Upper lobe of left lung (tissue), 6 donors: ENCODE measurements at regions not wholly inside any gene's neighbourhood (a gene's known extent, or its start where the extent isn't known, plus 50 kb on each side); places are given as distances from the start of the nearest gene placed in this dataset.

Experiments
- ATAC-seq, 2 donors: fragments of 200-7000 bp; cut with Tn5 transposase; one replicate each; pipeline ENCODE4 v1.9.1; 2022; ENCODE audit warnings: mild to moderate bottlenecking in 2 of 2, moderate library complexity in 2 of 2; ENCODE audit not compliant: low FRiP score in 2 of 2
- DNase-seq, 2 donors: peaks; one replicate each; pipeline ENCODE4 v3.0.0-alpha.2; 2019 to 2020
- H3K27ac ChIP-seq, 4 donors: fragments of 200-600 bp; sonication (generic); one replicate each; pipeline ENCODE4 v1.5.1; 2016 to 2019
- H3K27me3 ChIP-seq, 4 donors: fragments of 200-600 bp; sonication (generic); one replicate each; pipeline ENCODE4 v1.5.1; 2017 to 2019
- H3K36me3 ChIP-seq, 4 donors: fragments of 200-600 bp; sonication (generic); one replicate each; pipeline ENCODE4 v1.5.1; 2016 to 2019
- H3K4me1 ChIP-seq, 4 donors: fragments of 200-600 bp; sonication (generic); one replicate each; pipeline ENCODE4 v1.5.1; 2018 to 2019
- H3K4me3 ChIP-seq, 4 donors: fragments of 200-600 bp; sonication (generic); one replicate each; pipeline ENCODE4 v1.5.1; 2017 to 2019; ENCODE audit warnings: mild to moderate bottlenecking in 2 of 4, moderate library complexity in 1 of 4
- H3K9me3 ChIP-seq, 4 donors: fragments of 200-600 bp; sonication (generic); one replicate each; pipeline ENCODE4 v1.5.1; 2018 to 2019
- EP300 ChIP-seq, 4 donors: sonication (generic); formaldehyde crosslinking; IDR thresholded peaks; one replicate each; pipeline ENCODE4 v1.5.1; 2017; ENCODE audit warnings: antibody characterized with exemption in 4 of 4, control low read depth in 2 of 4
- POLR2A ChIP-seq, 4 donors: fragments of 450-650 bp; IDR thresholded peaks; one replicate each; pipeline ENCODE4 v1.5.1; 2016 to 2017; ENCODE audit warnings: antibody characterized with exemption in 4 of 4, mild to moderate bottlenecking in 2 of 4
- POLR2AphosphoS5 ChIP-seq, 2 donors: sonication (generic); formaldehyde crosslinking; IDR thresholded peaks; one replicate each; pipeline ENCODE4 v1.5.1; 2017; ENCODE audit warnings: antibody characterized with exemption in 2 of 2
- WGBS, 2 donors: methylation state at CpG; one replicate each; pipeline ENCODE4 v1.1.5; 2017 to 2018; 5-methylcytosine and 5-hydroxymethylcytosine counted together
- TF ChIP-seq, protein P1 (sequence below), 6 experiments: fragments of 450-650 bp in 4 of 6; fragments of 200-600 bp in 2 of 6; sonication (generic) in 2 of 6; IDR thresholded peaks; one replicate each; pipeline ENCODE4 v1.5.1; 2016 to 2019; ENCODE audit warnings: antibody characterized with exemption in 6 of 6
- donor health status: DM: no; HTN: no; CAD: no; lungs with moderate emphysema.
- donor health status: DM: no; HTN: yes; CAD: no; lungs with severe emphysema.

DNA sequence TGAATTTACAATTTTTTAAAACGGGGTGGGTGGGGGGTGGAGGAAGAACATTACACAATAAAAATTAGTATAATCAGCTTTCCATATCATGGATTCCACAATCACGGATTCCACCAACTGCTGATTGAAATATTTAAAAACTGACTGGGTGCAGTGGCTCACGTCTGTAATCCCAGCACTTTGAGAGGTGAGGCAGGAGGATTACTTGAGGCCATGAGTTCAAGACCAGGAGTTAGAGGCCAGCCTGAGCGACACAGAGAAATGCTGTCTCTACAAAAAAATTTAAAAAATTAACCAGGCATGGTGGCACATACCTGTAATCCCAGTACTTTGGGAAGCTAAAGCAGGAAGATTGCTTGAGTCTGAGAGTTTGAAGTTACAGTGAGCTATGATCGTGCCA is 254.7 kb downstream of the ATG4C start:
- TF ChIP-seq, protein P1, sequence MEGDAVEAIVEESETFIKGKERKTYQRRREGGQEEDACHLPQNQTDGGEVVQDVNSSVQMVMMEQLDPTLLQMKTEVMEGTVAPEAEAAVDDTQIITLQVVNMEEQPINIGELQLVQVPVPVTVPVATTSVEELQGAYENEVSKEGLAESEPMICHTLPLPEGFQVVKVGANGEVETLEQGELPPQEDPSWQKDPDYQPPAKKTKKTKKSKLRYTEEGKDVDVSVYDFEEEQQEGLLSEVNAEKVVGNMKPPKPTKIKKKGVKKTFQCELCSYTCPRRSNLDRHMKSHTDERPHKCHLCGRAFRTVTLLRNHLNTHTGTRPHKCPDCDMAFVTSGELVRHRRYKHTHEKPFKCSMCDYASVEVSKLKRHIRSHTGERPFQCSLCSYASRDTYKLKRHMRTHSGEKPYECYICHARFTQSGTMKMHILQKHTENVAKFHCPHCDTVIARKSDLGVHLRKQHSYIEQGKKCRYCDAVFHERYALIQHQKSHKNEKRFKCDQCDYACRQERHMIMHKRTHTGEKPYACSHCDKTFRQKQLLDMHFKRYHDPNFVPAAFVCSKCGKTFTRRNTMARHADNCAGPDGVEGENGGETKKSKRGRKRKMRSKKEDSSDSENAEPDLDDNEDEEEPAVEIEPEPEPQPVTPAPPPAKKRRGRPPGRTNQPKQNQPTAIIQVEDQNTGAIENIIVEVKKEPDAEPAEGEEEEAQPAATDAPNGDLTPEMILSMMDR (IDR thresholded peaks at IDR 0.05), result no peak
- TF ChIP-seq EP300 (IDR thresholded peaks at IDR 0.05) (no peak), POLR2AphosphoS5 (IDR thresholded peaks at IDR 0.05) (no peak), POLR2A (IDR thresholded peaks at IDR 0.05) (no peak)
- no peaks in the 10 kb centered on the region for H3K27me3 ChIP-seq
- H3K27ac ChIP-seq, result no peak overlapping the region
- no peaks in the 10 kb centered on the region for H3K4me1 ChIP-seq
- DNase-seq (no peak), ATAC-seq (no peak)
- no peaks in the 10 kb centered on the region for H3K9me3 ChIP-seq
- H3K4me3 ChIP-seq, result no peak overlapping the region
- no peaks in the 10 kb centered on the region for H3K36me3 ChIP-seq
- WGBS, 2 donors, result 81 to 90% methylated on average over 5 of the region's 5 CpGs

DNA sequence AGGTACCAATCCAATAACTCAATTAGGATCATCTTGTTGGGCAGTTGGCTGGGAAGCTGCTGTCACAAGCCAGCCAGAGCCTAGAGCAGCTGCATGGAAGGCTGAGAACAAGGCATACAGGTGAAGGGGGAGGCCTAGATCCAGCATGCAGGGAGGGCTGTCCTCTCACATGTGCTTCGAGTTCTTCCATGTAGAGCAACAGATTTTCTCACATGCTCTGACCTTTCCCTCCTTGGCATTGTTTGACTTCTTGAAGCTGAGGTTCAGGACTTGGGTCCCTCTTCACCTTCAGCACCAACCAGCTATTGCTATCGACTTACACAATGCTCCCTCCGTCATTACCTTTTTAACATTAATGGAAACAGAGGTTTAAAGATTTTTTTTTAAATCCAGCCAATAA is 257.7 kb downstream of the ATG4C start:
- no peaks in the 10 kb centered on the region for H3K27me3 ChIP-seq
- ATAC-seq, result no peak
- 64 to 85% methylated on average over 3 of the region's 3 CpGs for WGBS, 2 donors

DNA sequence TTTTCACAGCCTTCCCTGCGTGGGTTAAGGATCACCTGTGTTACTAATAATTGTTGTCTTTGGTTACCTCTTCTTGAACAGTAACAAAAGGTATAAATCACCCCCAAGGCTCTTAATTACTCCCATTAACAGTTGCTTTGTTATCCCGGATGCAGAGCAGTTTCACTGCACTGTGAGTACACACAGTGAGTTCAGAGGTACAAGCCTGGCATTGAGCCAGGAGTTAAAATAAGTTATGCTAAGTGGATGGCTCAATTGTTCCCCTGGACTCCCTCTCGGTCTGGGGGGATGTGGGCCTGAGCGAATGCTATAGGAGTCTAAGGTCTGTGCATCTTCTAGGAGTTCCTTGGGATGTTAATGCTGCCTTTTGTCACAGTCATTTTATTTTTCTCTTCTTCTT is 258.3 kb downstream of the ATG4C start:
- DNase-seq (no peak), ATAC-seq (no peak)
- Histone ChIP-seq H3K27ac (no peak overlapping the region), H3K4me3 (no peak overlapping the region), H3K36me3 (no peaks in the 10 kb centered on the region), H3K9me3 (no peaks in the 10 kb centered on the region), H3K4me1 (no peaks in the 10 kb centered on the region), H3K27me3 (no peaks in the 10 kb centered on the region)
- no peak for TF ChIP-seq POLR2AphosphoS5 (IDR thresholded peaks at IDR 0.05)
- no peak for TF ChIP-seq EP300 (IDR thresholded peaks at IDR 0.05)
- TF ChIP-seq, protein P1 (IDR thresholded peaks at IDR 0.05), result no peak
- no peak for TF ChIP-seq POLR2A (IDR thresholded peaks at IDR 0.05)
- WGBS, 2 donors, result 32 to 42% methylated on average over 4 of the region's 4 CpGs

More for the DNA sequence above, 257.7 kb downstream of the ATG4C start:
- no peak for DNase-seq
- no peaks in the 10 kb centered on the region for H3K36me3 ChIP-seq
- no peak overlapping the region for H3K4me3 ChIP-seq
- H3K9me3 ChIP-seq, result no peaks in the 10 kb centered on the region
- no peak for TF ChIP-seq EP300 (IDR thresholded peaks at IDR 0.05)
- TF ChIP-seq, protein P1 (IDR thresholded peaks at IDR 0.05), result no peak
- H3K4me1 ChIP-seq, result no peaks in the 10 kb centered on the region
- H3K27ac ChIP-seq, result no peak overlapping the region

DNA sequence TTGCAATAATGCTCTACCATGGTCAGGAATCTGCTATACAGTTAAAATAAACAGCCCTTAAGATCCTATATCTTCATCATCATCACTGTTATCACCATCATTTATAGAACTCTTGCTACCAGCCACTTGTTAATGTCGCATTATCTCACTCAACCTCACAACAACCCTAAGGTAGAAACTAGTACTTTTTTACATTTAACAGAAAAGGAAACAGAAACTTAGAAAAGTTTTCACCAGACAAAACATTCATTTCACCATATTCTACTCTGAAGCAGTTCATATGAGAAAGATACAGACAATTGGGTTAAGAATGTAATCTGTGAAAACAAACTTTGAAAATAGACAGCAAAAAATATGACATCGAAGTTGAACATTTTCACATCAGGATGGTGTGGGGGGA is 262.6 kb downstream of the ATG4C start:
- 88 to 89% methylated on average over 2 of the region's 2 CpGs for whole genome bisulfite sequencing, 2 donors
- Histone ChIP-seq H3K27ac (no peak overlapping the region), H3K9me3 (no peaks in the 10 kb centered on the region), H3K27me3 (no peaks in the 10 kb centered on the region), H3K4me1 (no peaks in the 10 kb centered on the region), H3K4me3 (no peak overlapping the region), H3K36me3 (no peaks in the 10 kb centered on the region)
- DNase-seq (no peak), ATAC-seq (no peak)
- no peak for TF ChIP-seq POLR2AphosphoS5 (IDR thresholded peaks at IDR 0.05)
- no peak for TF ChIP-seq POLR2A (IDR thresholded peaks at IDR 0.05)
- TF ChIP-seq, protein P1 (IDR thresholded peaks at IDR 0.05), result no peak
- TF ChIP-seq EP300 (IDR thresholded peaks at IDR 0.05), result no peak

DNA sequence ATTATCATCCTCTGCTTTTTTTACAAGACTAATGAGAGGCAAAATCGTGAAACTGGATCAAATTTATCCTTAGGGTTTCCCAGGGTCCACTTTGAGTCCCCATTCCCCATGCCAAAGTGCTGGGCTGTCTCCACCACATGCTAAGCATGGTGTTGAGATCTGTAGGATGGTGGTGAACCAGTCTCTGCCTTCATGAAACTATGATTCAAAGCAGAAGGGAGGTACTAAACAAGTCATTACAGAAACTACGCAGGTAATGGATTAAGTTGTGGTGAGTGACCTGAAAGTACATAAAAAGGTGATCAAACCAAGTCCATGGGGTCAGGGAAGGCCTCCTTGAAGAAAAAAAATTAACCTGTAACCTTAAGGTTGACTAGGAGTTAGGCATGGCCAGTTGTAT is 265.2 kb downstream of the ATG4C start:
- H3K9me3 ChIP-seq, result no peaks in the 10 kb centered on the region
- no peaks in the 10 kb centered on the region for H3K36me3 ChIP-seq
- TF ChIP-seq EP300 (IDR thresholded peaks at IDR 0.05), result no peak
- TF ChIP-seq, protein P1 (IDR thresholded peaks at IDR 0.05), result no peak
- TF ChIP-seq POLR2A (IDR thresholded peaks at IDR 0.05), result no peak
- TF ChIP-seq POLR2AphosphoS5 (IDR thresholded peaks at IDR 0.05), result no peak
- no peaks in the 10 kb centered on the region for H3K4me1 ChIP-seq
- ATAC-seq (no peak), DNase-seq (no peak)
- no peaks in the 10 kb centered on the region for H3K27me3 ChIP-seq
- WGBS, 2 donors, result 69 to 80% methylated on average over 2 of the region's 2 CpGs
- no peak overlapping the region for H3K4me3 ChIP-seq
- no peak overlapping the region for H3K27ac ChIP-seq
